ENCODE measurements at regions not wholly inside any gene's neighbourhood (a gene's known extent, or its start where the extent isn't known, plus 50 kb on each side); places are given as distances from the start of the nearest gene placed in this dataset.

DNA sequence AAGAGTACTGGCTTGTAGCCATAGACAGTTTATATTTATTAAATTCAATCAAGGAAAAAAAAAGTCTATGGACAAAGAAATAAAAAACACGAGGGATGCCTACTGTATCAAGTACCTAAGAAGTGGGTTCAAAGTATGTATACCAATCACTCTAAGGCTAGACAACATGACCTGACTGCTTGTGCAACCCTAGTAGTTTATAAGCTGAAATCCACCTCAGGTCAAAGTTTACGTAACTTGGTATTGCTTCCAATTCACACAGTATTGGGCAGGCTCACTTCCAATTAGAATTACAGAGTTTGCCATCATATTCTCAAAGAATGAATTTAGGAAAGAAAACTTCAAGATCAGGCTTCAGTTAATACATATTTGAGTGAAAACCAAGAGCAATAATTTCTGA lies 657.8 kb downstream of the DACH1 start:
- TF ChIP-seq, protein P1, sequence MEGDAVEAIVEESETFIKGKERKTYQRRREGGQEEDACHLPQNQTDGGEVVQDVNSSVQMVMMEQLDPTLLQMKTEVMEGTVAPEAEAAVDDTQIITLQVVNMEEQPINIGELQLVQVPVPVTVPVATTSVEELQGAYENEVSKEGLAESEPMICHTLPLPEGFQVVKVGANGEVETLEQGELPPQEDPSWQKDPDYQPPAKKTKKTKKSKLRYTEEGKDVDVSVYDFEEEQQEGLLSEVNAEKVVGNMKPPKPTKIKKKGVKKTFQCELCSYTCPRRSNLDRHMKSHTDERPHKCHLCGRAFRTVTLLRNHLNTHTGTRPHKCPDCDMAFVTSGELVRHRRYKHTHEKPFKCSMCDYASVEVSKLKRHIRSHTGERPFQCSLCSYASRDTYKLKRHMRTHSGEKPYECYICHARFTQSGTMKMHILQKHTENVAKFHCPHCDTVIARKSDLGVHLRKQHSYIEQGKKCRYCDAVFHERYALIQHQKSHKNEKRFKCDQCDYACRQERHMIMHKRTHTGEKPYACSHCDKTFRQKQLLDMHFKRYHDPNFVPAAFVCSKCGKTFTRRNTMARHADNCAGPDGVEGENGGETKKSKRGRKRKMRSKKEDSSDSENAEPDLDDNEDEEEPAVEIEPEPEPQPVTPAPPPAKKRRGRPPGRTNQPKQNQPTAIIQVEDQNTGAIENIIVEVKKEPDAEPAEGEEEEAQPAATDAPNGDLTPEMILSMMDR (conservative IDR thresholded peaks at IDR 0.05): no peak
- TF ChIP-seq EZH2 (IDR thresholded peaks at IDR 0.05; ENCODE audit: low read depth): no peak

Measured in PC-9 (cell line).